HG03521 (cell line): ENCODE measurements at regions not wholly inside any gene's neighbourhood (a gene's known extent, or its start where the extent isn't known, plus 50 kb on each side); places are given as distances from the start of the nearest gene placed in this dataset.

Experiments used
- ATAC-seq: cut with Tn5 transposase; IDR thresholded peaks from one replicate; pipeline ENCODE4 v1.9.1; 2021; ENCODE audit warnings: mild to moderate bottlenecking, moderate library complexity; ENCODE audit not compliant: unreplicated experiment

DNA sequence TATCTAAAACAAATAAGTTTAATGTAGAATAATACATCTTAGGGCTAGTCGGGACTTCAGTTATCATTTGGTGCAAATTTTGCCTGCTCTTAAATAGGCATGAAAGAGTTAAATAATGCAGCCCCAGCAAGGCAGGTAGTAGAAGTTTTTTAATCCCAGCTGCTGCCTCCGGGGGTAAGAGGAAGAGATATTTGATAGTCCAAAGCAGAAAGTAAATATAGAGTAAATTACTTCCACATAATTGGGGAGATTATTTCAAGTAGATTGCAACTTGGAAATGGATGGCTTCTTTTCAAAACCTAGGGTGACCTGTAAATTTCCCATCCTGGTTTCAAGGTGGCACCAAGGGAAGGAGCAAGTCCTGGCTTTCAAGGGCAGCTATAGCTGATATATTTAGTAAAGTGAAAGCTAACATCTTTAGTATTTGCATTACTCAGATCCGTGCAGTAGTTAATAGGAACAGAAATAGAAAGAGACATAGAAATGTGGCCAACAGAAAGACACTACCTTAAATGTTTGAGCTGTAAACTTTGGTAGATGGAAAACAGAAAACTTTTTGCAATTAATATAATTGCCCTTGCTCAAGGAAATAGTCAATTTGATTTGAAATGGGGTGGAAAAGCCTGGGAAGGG is 109.1 kb downstream of the LMO4 start:
- ATAC-seq: peak; percentile 71

DNA sequence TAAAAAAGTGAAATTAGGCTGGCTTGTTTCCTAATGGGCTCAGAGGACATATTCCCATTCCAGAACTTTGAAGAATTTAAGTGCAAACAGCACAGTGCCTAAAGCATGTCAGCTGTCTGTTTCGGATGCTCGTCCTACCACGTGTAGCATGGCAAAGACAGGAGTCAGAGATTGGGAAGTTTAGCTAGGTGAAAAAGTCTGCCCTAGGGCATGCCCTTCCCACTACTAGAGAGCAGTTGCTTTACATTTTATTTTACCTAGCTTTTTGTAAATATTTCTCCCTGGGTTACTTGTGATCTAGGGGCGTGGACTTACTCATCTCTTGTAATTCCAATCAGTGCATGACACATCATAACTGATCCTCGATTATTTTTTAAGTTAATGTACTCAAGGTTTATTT is 111.1 kb downstream of the LMO4 start:
- no peak for ATAC-seq

DNA sequence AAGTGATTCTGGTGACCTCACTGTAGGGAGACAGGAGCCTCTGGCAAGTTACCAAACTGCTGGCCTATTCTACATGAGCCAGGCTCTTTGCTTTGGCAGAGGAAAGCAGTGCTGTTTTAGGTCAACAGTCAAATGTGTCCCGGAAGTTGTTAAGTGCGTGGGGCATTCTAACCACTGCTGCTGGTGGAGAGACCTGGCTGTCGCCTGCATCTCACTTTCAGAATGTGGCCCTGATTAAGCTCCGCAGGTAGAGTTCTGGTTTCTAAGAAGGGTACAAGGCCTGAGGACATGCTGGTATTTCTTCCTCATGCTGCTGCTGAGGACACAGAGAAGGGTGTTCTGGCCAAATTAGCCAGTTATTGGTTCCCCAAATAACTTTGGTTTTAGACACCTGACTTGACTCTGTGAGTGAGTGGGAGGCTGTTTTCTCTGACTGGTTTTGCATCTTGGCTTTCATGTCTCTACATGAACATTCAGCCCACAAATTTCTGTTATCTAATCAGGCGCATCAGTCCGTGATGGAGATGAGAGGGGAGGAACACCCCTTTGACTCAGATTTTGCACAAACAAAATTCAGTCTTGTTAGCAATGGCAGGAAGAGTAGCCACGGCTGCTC is 120.8 kb downstream of the LMO4 start:
- peak; percentile 83 for ATAC-seq

DNA sequence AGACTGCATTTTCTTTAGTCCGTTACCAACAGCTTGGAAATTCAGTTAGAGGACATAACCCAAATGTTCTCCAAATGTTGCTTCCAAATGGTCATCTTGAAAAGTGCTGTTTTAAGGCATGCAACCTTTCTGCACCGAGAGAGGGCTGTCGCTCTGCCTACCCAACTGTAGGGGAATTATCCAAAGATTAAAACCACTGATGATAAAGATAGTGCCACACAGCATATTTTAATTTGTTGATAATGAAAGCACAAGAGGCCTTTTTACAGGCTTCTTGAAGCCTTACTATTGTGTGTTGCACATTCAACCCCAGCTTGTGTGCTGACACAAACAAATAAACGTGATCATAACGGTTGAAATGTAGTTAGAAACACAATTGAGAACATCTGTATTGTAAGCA is 121.5 kb downstream of the LMO4 start:
- ATAC-seq: no peak

DNA sequence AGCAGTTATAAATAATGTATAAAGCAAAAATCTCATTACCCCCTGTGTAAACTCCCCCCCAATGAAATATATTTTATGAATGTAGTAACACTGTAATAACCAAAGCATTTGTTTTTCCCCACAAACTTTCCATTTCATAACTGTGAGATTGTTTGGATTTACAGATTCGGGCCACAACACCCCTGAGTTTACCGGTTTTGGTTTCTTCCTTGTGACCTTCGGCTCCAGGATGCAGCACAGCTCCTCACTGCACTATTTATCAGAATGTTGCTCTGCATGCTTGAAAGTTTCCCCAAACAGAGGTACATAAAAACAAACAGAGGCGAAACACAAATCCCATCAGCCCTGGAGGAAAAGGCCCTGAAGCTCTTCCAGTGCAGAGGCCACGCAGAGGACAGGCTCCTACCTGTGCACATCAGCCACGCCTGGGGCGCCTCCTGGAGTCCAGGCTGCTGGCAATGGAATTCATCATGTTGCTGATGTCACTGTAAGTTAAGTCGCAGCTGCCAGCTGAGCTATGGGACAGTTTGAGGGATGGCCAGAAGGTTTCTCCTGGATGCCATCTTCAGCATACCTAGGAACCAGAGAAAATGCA is 122.0 kb downstream of the LMO4 start:
- ATAC-seq: no peak

DNA sequence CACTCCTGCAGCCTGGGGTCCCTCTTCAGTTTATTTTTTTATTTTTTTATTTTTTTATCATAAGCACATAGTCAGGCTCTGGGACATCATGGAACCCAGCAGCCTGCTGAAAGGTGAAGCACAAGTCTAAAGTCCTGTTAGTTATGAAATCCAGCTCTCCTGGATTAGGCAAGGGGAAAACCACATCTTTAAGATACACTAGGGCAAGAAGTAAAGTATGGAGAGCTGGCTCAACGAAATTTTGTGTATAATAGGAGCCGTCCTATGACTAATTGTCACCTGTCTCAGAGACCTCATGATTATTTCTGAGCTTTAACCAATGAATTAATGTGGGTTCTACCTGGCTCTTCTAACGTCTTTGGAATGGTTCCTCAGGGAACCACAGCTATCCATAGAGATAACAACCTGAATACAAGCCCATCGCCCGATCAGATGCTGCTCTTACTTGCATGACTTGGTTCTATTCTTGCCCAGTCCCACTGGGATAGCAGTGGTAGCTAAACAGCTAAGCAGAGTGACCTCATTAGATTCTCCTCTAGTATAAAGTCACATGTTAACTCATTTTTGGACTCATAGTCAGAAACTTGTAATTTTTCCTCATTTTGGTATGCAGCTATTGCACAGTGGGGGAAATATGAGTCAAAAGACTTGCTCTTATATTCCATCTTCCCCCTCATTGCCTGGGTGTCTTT is 122.7 kb downstream of the LMO4 start:
- no peak for ATAC-seq

DNA sequence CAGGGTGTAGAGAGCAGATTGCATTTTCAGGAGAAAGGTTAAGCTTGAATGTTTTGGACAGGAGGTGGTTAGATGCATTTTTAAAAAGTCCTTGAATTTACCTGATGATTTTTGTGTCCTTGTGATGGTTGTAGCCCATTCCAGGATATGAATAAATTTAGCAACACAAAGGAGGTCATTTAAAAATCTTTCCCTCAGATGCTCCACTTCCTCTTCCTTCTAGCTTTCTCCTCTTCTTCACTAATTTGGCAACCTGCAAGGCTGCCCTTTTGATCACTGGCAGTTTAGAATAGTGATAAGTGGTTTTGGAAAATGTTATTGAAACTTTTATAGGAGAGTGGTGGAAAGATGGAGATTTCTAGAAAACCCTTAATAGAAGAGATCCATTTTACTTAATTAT is 124.0 kb downstream of the LMO4 start:
- no peak for ATAC-seq

DNA sequence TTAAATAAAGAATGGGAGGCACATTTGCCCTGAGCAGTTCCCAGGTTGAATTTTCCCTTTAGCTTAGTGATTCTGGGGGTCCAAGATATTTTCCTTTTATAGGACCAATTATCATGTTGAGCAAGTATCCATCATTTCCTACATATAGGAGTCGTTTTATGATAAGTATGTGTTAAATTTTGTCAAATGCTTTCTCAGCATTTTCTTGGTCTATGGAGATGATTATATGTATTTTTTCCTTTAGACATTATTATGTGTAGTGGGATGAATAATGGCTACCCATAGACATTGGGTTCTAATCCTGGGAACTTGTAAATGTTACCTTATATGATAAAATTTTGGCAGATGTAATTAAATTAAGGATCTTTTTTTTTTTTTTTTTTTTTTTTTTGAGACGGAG is 128.7 kb downstream of the LMO4 start:
- ATAC-seq: no peak

DNA sequence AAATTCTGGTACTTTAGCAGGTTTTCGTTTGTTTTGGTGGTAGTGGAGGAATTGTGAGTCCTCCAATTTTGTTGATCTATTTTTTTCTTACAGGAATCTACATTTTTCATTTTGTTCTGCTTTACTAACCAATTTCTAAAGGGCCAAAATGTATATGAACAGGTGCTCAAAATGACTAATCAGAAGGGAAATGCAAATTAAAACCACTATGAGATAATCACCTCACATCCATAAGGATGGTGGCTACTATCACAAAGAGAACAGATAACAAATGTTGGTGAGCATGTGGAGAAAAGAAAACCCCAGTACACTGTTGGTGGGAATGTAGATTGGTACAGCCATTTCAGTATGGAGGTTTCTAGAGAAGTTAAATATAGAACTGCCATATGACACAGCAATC is 134.2 kb downstream of the LMO4 start:
- no peak for ATAC-seq

DNA sequence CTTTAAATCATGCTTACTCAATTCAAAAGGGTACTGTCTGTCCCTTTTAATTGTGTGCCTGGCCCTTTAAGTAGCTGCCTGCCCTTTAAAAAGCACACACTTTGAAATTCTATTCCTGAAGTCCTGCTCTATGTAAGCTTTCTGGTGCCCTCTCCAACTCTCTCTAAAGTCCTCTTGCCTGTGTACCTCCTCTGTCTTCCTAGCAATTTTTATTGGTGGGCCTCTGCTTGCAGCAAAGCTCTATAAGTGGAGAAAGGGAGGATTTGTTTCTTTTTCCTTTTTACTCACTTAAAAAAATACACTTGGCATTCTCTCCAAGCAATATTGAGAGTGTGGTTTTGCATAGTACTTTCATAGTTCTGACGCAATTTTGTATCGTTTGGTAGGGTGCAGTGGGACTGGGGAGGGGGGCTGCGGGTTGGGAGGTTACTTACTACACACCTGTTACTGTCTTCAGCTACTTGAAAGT is 135.4 kb downstream of the LMO4 start:
- peak; percentile 51 for ATAC-seq

DNA sequence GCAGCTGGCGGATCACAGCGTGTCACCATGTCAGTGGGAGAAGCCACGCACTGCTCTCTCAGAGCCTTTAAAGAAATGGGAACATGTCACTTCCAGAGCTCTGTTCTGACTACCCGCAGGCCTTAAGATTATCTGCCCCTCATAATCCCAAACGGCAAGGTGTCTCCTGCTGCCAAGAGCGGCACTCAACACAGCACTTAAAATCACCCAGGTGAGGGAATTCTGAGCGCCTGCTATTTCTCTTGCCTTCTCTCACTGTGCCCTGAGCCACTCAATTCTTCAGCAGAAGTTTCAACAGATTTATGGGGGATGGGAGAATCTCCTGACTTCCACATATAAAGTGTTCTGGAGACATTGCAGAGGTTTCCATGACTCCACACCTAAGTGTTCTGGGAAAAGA is 137.9 kb downstream of the LMO4 start:
- no peak for ATAC-seq

DNA sequence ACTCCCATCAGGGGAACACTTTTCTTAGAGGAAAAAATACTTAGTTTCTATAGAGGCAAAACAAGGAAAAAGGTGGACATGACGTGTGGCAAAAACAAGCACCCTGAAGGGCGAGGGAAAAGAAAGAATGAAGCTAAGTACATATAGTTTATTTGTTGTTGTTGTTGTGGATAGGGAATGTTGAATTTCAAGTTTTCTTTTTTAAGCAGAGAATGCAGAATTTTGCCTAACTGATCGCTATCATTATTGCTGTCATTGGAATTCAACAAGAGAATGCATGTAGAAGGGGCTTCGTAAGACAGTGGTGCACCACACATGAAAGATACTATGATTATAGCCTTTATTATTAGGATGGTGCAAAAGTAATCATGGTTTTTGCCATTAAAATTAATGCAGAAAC is 144.0 kb downstream of the LMO4 start:
- ATAC-seq: no peak

DNA sequence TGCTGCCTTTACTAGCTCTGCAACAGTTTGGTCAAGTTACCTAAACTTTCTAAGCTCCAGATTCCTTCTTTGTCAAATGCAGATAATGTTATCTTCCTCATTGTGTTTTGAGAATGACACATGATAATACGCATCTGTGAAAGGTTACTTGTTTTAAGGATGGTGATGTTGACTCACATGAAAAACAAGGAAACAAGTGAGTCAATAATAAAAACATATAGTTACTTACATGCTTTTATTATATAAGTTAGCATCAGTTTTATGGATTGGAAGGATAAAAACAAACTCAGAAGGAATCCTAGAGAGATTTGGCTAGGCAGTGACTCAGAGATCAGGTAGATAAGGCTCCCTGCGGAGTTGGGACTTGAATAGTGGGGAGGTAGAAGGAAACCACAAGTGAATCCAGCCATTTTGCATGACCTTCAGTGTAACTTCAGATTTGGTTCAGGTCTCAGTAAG is 144.6 kb downstream of the LMO4 start:
- no peak for ATAC-seq

DNA sequence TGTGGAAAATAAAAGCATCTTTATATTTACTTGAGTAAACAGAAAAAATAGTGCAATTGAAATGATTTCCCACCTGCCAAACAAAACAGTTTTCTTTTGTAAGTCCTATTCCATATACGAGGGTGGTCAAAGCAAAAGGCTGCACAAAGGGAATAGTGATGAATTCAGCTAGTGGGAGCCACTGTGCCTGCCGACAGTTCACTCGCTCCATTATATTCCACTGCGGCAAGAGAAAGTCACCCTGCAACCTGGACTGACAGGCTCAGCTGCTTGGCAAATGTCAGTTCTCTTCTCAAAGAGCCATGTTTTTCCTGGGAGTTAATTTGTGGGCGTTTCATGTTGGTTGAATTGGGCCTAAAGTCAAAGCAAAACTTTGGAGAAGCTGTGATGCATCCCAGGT is 145.4 kb downstream of the LMO4 start:
- ATAC-seq: no peak

DNA sequence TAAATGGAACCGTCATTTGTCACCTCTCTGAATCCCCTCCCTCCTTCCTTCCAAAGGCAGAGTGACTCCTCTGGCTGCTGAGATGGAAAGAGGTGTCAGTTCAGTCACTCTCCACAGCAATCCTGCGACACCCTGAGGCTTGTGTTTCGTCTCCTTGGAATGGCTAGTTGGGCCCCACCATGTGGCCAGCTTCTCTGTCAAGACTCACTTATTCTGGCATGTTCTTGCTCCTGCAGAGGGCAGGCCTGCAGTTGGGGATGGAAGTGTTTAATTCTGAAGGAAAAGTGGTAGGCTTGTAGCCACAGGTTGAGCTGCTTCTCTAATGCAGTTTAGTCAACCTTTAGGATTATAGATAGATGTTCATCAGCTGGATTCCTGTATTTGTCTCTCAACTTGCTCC is 149.6 kb downstream of the LMO4 start:
- no peak for ATAC-seq

DNA sequence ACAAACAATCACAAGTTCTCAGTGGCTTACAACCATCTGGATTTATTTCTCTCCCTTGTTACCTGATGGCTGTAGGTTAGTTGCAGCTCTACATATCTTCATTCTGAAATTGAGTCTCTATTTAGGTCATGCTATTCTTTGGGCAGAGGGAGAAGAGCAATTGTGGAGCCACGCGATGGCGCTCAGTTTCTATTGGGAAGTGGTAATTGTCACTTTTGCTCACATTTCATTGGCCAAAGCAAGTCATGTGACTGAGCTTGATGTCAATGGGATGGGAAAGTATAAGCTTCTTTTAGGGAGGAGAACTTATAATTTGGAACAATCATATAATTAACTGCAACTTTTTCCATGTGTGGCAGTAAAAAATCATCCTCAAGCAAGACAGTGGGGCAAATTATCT is 166.5 kb downstream of the LMO4 start:
- no peak for ATAC-seq

DNA sequence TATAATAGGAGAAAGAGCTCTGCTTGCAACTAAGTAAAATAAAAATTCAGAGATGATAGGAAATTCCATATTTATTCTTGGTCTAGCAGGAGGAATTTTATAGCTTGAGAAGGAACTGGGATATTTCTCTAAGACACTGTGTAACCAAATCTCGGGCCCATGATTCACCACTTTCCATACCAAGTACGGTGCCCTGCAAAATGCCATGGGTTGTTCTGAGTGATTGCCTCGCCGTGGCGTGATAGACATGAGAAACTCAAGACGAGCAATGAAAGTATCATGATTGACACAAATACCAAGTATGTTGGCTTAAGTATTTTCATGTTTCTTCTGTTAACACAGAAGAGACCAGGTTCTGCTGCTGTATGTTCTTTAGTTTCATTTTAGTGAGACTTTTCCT is 167.2 kb downstream of the LMO4 start:
- no peak for ATAC-seq

DNA sequence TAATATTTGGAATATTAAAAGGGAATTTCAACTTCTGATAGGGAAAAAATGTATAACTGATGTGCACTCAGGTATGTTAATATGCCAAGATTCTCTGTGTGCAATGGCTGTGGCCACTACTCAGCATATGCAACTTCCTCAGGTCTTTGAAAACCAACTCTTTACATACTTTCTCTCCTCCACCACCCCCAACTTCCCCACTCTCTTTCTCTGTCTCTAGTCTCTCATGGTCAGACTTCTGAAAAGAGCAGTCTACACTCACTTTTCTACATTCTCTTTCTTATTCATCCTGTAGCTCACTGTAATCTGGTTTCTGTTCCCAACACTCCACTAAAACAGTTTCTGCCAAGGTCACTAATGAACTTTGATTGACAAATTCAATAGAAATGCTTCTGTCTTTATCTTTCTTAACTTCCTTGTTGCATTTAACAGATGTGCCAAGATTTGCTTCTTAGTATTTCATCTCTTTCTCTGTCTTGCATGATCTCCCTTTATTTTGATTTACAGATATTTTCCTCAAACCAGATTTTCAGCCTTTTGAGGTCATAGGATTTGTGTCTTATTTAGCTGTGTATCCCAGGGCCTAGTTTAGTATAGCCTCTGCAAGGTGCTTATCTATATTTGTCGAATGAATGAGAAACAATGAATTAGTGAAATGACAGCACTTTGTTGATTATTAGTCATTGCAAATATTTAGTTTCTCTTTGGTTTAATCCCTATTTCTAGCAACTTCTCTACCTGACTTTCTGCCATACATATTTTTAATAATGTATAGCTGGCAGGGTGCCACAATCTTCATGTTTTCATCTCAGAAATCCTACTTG is 168.9 kb downstream of the LMO4 start:
- ATAC-seq: no peak

DNA sequence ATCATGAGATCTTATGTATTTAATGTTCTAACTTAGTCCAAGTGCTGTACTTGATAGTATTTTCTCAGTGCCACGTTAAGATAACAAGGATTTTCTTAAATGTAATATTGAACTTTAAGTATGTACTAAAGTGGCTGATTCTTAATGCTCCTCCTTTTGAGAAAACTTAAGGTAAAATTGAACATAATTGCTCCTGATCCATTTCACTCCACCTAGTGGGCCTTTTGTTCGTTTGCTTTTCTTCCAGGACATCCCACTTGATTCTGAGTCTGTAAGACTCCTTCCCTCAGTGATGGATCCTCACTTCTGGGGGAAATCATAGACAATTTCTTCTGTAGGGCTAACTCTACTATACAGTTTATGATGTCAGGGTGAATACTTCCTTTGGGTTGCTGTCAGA is 173.1 kb downstream of the LMO4 start:
- ATAC-seq: no peak

DNA sequence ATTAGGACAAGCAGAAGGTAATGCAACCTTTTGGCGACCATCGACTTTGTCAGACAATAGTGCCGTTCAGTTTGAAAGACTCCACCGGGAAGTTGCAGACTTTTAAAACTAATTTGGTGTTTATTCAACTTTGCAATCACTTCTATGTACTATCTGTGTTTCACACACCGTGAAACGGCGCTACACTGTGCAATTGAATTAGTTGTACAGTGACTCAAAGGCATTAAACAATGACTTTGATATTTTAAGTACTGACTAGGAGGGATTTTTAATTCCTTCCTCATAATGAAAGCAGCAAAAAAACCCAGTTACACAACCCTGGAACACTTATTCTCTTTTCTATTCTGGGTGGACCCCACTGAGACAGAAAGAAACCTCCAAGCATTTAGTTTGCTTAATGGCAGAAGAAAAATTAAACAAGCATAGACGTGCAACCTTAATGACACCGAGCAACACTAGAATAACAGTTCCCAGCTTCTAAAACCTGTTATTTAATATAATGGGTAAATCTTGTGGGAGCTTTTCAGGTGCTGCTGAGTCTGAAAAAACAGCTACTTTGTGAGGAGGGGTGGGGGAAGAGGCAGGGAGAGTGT is 176.8 kb downstream of the LMO4 start:
- ATAC-seq: no peak

DNA sequence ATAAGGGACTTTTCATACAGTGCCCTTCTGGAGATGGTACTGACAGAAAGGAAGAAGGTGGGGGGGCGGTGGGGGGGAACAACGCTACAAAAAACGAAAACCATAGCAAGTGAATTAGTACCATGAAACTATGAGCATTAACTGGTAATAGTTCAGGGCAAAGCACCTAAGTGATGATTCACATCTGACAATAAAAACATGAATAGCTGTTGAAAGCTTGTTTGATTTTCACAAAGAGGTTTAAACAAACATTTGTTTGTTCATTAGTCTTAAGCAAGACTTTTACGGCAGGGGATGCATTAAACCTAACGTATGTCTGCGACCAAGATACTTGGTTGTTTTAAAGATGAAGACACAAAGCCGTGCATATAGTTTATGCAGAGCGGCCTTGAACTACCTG is 177.5 kb downstream of the LMO4 start:
- no peak for ATAC-seq
